HFFc6 (cell line): ENCODE measurements at regions not wholly inside any gene's neighbourhood (a gene's known extent, or its start where the extent isn't known, plus 50 kb on each side); places are given as distances from the start of the nearest gene placed in this dataset.
"Not testable (repeated sequence)": the region's sequence is repeated elsewhere in the genome, so short reads cannot be mapped to it uniquely, and the experiment has no call there.

Experiments
- DNase-seq: peaks from one replicate; pipeline ENCODE4 v3.0.0-alpha.2; 2018
- H3K27ac Mint-ChIP-seq: 2 replicates; pipeline ENCODE4 v1.8.0; 2020; ENCODE audit warnings: mild to moderate bottlenecking, mixed read lengths
- H3K27me3 Mint-ChIP-seq: 2 replicates; pipeline ENCODE4 v1.8.0; 2021; ENCODE audit warnings: mild to moderate bottlenecking, moderate library complexity, mixed read lengths; ENCODE audit not compliant: insufficient read depth
- H3K36me3 Mint-ChIP-seq: 2 replicates; pipeline ENCODE4 v1.8.0; 2021; ENCODE audit warnings: low read depth, mixed read lengths
- H3K4me1 Mint-ChIP-seq: 2 replicates; pipeline ENCODE4 v1.8.0; 2020; ENCODE audit warnings: low read depth, mixed read lengths
- H3K4me3 Mint-ChIP-seq: 2 replicates; pipeline ENCODE4 v1.8.0; 2020; ENCODE audit warnings: mild to moderate bottlenecking, moderate library complexity, mixed read lengths
- H3K9me3 Mint-ChIP-seq: 2 replicates; pipeline ENCODE4 v1.8.0; 2020; ENCODE audit warnings: mild to moderate bottlenecking, mixed read lengths
- CTCF ChIP-seq: fragments of 200-600 bp; sonication (generic); IDR thresholded peaks from 2 replicates; pipeline ENCODE4 v1.5.0; 2021; ENCODE audit warnings: antibody characterized with exemption, mild to moderate bottlenecking

DNA sequence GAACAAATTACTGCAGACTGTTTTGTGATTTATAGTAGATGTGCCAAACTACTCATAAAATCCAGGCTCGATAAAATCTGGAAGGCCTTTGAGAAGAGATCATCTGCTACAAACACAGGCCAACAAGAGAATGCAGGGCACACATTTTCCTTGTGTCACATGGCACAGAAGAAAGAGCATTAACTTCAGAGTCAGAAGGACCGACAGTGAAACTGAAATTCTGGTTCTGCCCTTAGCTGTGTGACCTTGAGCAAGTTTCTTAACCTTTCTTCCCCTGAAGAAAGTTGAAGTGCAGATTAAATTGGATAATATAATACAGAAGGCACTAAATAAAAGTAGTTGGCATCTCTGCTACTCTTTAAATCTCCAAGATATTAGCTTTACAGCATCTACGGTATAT is 338.4 kb upstream of the IRAK1BP1 start:
- Mint-ChIP-seq H3K4me3 (no peak overlapping the region), H3K9me3 (no peaks in the 10 kb centered on the region), H3K36me3 (no peaks in the 10 kb centered on the region), H3K27ac (no peak overlapping the region), H3K27me3 (no peaks in the 10 kb centered on the region), H3K4me1 (peaks cover 1% of the 10 kb centered on the region; the same call in 1 of the 2 replicates)
- no peak for DNase-seq
- TF ChIP-seq CTCF: no peak

DNA sequence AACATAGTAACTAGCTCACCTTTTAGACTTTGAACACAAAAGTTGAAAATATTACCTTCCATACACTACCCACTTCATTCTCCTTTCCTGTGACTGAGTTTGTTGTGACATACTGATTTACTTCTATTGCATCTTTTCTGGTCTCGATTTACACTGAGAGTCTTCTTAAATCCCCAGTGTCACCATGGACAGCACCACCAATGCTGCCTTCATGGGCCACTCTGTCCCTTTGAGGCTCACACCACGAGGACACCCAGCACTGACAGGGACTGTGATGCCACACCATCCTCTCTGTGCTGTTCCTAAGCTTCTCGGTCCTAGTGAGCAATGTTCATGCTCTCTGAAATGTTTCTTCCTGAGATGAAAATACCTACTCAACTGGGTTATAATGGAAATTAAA is 337.1 kb upstream of the IRAK1BP1 start:
- Mint-ChIP-seq H3K27me3 (no peaks in the 10 kb centered on the region), H3K9me3 (no peaks in the 10 kb centered on the region), H3K4me3 (no peak overlapping the region), H3K4me1 (no peaks in the 10 kb centered on the region), H3K36me3 (no peaks in the 10 kb centered on the region), H3K27ac (no peak overlapping the region)
- TF ChIP-seq CTCF: no peak
- DNase-seq: no peak

- Mint-ChIP-seq H3K27ac (no peak overlapping the region), H3K36me3 (no peaks in the 10 kb centered on the region), H3K9me3 (no peaks in the 10 kb centered on the region), H3K27me3 (no peaks in the 10 kb centered on the region), H3K4me3 (no peak overlapping the region), H3K4me1 (peaks cover 22% of the 10 kb centered on the region)
- TF ChIP-seq CTCF: no peak
- no peak for DNase-seq
Observed at GRCh38 chr6:78533426-78533825, 333.9 kb upstream of the IRAK1BP1 start.

GRCh38 chr6:78533876-78534275 is 333.5 kb upstream of the IRAK1BP1 start:
- DNase-seq: no peak
- Mint-ChIP-seq H3K4me3 (no peak overlapping the region), H3K27ac (no peak overlapping the region), H3K27me3 (no peaks in the 10 kb centered on the region), H3K9me3 (no peaks in the 10 kb centered on the region), H3K4me1 (peaks cover 25% of the 10 kb centered on the region), H3K36me3 (no peaks in the 10 kb centered on the region)
- no peak for TF ChIP-seq CTCF

GRCh38 chr6:78538002-78538401 is 329.3 kb upstream of the IRAK1BP1 start:
- DNase-seq: peak; percentile 7
- no peak for TF ChIP-seq CTCF
- no peaks in the 10 kb centered on the region for H3K27me3 Mint-ChIP-seq
- H3K27ac Mint-ChIP-seq: peak overlapping the region; percentile 3; the same call in 1 of the 2 replicates
- no peaks in the 10 kb centered on the region for H3K9me3 Mint-ChIP-seq
- peaks cover 25% of the 10 kb centered on the region for H3K4me1 Mint-ChIP-seq
- no peaks in the 10 kb centered on the region for H3K36me3 Mint-ChIP-seq
- H3K4me3 Mint-ChIP-seq: no peak overlapping the region

DNA sequence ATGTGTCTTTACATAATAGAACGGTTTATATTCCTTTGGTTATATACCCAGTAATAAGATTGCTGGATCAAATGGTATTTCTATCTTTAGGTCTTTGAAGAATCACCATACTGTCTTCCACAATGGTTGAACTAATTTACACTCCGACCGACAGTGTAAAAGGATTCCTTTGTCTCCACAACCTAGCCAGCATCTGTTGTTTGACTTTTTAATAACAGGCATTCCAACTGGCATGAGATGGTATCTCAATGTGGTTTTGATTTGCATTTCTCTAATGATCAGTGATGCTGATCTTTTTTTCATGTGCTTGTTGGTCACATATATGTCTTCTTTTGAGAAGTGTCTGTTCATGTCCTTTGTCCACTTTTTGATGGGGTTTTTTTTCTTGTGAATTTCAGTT is 319.7 kb upstream of the IRAK1BP1 start:
- H3K4me3 Mint-ChIP-seq, H3K9me3 Mint-ChIP-seq, H3K27ac Mint-ChIP-seq, H3K27me3 Mint-ChIP-seq, H3K4me1 Mint-ChIP-seq, DNase-seq, H3K36me3 Mint-ChIP-seq: not testable (repeated sequence)
